ENCODE measurements at regions not wholly inside any gene's neighbourhood (a gene's known extent, or its start where the extent isn't known, plus 50 kb on each side); places are given as distances from the start of the nearest gene placed in this dataset.

DNA sequence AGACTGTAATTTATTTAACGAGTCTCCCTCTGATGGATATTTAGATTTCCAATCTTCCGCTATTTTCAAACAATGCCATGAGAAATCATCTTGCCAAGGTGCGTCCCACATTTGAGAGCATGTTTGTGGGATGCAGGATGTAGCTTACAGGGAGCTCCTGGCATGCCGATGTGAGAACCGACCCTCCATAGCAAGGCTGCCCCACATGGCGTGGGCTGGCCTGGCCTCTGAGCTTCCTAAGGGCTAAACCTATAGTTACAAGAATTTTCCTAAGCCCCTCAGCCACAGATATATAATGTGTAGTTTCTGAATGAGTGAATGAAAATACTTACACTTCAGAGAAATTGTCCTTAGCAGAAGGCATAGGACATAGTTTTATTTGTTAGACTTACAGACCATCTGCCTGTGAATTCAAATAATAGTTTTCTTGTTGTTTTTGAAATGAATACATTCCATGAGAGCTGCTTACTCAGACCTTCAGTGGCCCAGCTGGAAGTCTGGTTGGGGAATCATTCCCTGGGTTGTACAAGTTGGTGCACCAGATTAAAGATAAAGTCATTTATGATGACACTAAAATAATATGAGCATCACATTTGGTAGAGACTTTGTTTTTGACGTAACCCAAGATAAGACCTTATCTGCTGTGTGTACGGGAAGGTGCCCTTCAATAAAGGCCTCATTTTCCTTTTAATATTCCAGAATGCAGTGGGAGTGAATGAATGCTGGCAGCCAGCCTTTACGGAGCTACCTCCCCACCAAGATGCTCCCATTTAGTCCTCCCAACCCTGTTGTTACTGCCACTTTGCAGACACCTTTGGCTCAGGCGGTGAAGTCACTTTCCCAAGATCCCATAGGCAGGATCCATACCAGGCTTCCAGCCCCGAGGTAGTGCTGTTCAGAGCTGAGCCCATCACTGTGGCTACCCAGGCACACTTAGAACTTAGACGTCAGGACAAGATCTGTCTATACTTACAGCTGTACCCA lies 107.1 kb downstream of the GLI2 start:
- Histone ChIP-seq H3K9ac (ENCODE audit: low read length) (no peak overlapping the region), H4K20me1 (ENCODE audit: insufficient read depth) (no peaks in the 10 kb centered on the region), H3K4me3 (ENCODE audit: low read length) (no peak overlapping the region), H3K9me3 (ENCODE audit: low read length) (no peaks in the 10 kb centered on the region), H2AFZ (ENCODE audit: low read depth, low read length) (no peak overlapping the region), H3K79me2 (replicated peaks; ENCODE audit: insufficient read depth, low read length) (peaks cover 16% of the 10 kb centered on the region), H3K36me3 (ENCODE audit: insufficient read depth, low read length) (no peaks in the 10 kb centered on the region), H3K27ac (ENCODE audit: low read length) (no peak overlapping the region), H3K27me3 (ENCODE audit: insufficient read depth, low read depth, low read length) (no peaks in the 10 kb centered on the region), H3K9me2 (ENCODE audit: insufficient read depth, low read length) (no peaks in the 10 kb centered on the region), H3K4me2 (ENCODE audit: low read length) (no peak overlapping the region), H3F3A (ENCODE audit: insufficient read depth, low read length, poor library complexity, severe bottlenecking) (no peaks in the 10 kb centered on the region)
- TF ChIP-seq TAF1 (IDR thresholded peaks at IDR 0.05; ENCODE audit: low read depth) (no peak), EZH2 (IDR thresholded peaks at IDR 0.05; ENCODE audit: borderline replicate concordance, insufficient read depth, low read length, poor library complexity, severe bottlenecking) (no peak), EP300 (conservative IDR thresholded peaks at IDR 0.05; ENCODE audit: poor library complexity, severe bottlenecking) (no peak), SMC3 (conservative IDR thresholded peaks at IDR 0.05; ENCODE audit: poor library complexity) (no peak), RAD21 (conservative IDR thresholded peaks at IDR 0.05) (no peak), MXI1 (conservative IDR thresholded peaks at IDR 0.05; ENCODE audit: poor library complexity, severe bottlenecking) (no peak)
- TF ChIP-seq, protein P1, sequence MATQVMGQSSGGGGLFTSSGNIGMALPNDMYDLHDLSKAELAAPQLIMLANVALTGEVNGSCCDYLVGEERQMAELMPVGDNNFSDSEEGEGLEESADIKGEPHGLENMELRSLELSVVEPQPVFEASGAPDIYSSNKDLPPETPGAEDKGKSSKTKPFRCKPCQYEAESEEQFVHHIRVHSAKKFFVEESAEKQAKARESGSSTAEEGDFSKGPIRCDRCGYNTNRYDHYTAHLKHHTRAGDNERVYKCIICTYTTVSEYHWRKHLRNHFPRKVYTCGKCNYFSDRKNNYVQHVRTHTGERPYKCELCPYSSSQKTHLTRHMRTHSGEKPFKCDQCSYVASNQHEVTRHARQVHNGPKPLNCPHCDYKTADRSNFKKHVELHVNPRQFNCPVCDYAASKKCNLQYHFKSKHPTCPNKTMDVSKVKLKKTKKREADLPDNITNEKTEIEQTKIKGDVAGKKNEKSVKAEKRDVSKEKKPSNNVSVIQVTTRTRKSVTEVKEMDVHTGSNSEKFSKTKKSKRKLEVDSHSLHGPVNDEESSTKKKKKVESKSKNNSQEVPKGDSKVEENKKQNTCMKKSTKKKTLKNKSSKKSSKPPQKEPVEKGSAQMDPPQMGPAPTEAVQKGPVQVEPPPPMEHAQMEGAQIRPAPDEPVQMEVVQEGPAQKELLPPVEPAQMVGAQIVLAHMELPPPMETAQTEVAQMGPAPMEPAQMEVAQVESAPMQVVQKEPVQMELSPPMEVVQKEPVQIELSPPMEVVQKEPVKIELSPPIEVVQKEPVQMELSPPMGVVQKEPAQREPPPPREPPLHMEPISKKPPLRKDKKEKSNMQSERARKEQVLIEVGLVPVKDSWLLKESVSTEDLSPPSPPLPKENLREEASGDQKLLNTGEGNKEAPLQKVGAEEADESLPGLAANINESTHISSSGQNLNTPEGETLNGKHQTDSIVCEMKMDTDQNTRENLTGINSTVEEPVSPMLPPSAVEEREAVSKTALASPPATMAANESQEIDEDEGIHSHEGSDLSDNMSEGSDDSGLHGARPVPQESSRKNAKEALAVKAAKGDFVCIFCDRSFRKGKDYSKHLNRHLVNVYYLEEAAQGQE (IDR thresholded peaks at IDR 0.05; ENCODE audit: borderline replicate concordance): no peak

DNA sequence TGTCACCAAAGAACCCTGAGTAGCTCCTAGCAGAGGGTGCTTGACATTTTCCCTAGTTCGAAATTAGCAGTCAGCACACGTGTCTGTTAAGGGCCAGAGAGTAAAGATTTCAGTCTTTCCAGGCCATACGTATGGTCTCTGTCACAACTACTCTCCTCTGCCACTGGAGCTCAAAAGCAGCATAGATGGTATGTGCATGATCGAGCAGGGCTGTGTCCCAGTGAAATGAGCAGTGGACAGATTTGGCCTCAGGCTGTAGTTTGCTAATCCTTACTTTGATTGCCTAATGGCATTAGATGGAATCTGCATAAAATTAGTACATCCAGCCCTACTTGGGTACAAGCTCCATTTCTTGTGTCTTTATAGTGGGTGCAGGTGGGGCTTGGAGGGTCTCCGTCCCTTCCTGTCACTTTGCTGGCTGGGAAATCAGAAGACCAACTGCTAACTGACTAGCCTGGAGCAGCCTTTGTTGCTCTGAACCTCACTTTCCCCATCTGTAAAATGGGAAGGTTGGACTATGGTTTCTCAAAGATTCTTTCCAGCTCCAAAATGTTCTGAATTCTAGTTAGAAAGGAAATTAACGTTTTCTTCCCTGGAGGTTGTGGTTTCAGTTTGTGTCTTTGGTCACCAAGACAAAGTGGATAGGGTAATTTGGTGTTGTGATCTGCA lies 108.5 kb downstream of the GLI2 start:
- H3K9me3 ChIP-seq (ENCODE audit: low read length): no peaks in the 10 kb centered on the region
- no peak overlapping the region for H3K4me3 ChIP-seq (ENCODE audit: low read length)
- no peak overlapping the region for H3K27ac ChIP-seq (ENCODE audit: low read length)
- H3K4me2 ChIP-seq (ENCODE audit: low read length): no peak overlapping the region
- no peak overlapping the region for H2AFZ ChIP-seq (ENCODE audit: low read depth, low read length)
- H3F3A ChIP-seq (ENCODE audit: insufficient read depth, low read length, poor library complexity, severe bottlenecking): no peaks in the 10 kb centered on the region
- no peak for TF ChIP-seq EZH2 (IDR thresholded peaks at IDR 0.05; ENCODE audit: borderline replicate concordance, insufficient read depth, low read length, poor library complexity, severe bottlenecking)
- peaks cover 6% of the 10 kb centered on the region for H3K79me2 ChIP-seq (replicated peaks; ENCODE audit: insufficient read depth, low read length)
- no peaks in the 10 kb centered on the region for H3K9me2 ChIP-seq (ENCODE audit: insufficient read depth, low read length)
- H4K20me1 ChIP-seq (ENCODE audit: insufficient read depth): no peaks in the 10 kb centered on the region
- H3K9ac ChIP-seq (ENCODE audit: low read length): no peak overlapping the region
- H3K36me3 ChIP-seq (ENCODE audit: insufficient read depth, low read length): no peaks in the 10 kb centered on the region
- no peaks in the 10 kb centered on the region for H3K27me3 ChIP-seq (ENCODE audit: insufficient read depth, low read depth, low read length)

DNA sequence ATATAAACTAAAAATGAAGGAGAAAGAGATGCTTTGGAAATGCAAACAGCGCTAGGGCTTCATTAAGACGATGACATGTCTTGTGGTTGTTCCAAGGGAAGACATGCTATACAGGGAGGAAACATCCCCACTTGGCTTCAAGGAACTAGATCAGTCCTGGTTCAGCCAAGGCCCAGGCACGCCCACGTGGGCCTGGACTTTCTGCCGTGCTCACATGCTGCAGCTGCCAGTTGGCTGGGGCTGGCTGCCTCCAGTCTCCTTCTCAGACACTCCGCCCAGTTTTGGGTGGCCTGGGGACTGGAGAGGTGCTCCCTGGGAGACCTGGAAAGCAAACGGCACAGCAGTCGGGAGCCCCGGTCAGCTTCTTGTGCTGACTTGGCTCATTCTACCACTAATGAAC lies 109.6 kb downstream of the GLI2 start:
- Histone ChIP-seq H3K9ac (ENCODE audit: low read length) (no peak overlapping the region), H3F3A (ENCODE audit: insufficient read depth, low read length, poor library complexity, severe bottlenecking) (no peaks in the 10 kb centered on the region), H2AFZ (ENCODE audit: low read depth, low read length) (no peak overlapping the region), H3K4me3 (ENCODE audit: low read length) (no peak overlapping the region), H3K36me3 (ENCODE audit: insufficient read depth, low read length) (no peaks in the 10 kb centered on the region), H3K27ac (ENCODE audit: low read length) (no peak overlapping the region), H3K79me2 (replicated peaks; ENCODE audit: insufficient read depth, low read length) (peaks cover 6% of the 10 kb centered on the region), H3K4me2 (ENCODE audit: low read length) (no peak overlapping the region), H3K9me2 (ENCODE audit: insufficient read depth, low read length) (no peaks in the 10 kb centered on the region), H3K9me3 (ENCODE audit: low read length) (no peaks in the 10 kb centered on the region), H3K27me3 (ENCODE audit: insufficient read depth, low read depth, low read length) (no peaks in the 10 kb centered on the region), H4K20me1 (ENCODE audit: insufficient read depth) (no peaks in the 10 kb centered on the region)
- TF ChIP-seq EP300 (conservative IDR thresholded peaks at IDR 0.05; ENCODE audit: poor library complexity, severe bottlenecking) (no peak), RAD21 (conservative IDR thresholded peaks at IDR 0.05) (no peak), TAF1 (IDR thresholded peaks at IDR 0.05; ENCODE audit: low read depth) (no peak), POLR2AphosphoS5 (IDR thresholded peaks at IDR 0.05) (no peak), EZH2 (IDR thresholded peaks at IDR 0.05; ENCODE audit: borderline replicate concordance, insufficient read depth, low read length, poor library complexity, severe bottlenecking) (no peak), SMC3 (conservative IDR thresholded peaks at IDR 0.05; ENCODE audit: poor library complexity) (no peak), MXI1 (conservative IDR thresholded peaks at IDR 0.05; ENCODE audit: poor library complexity, severe bottlenecking) (no peak)
- TF ChIP-seq, protein P2, sequence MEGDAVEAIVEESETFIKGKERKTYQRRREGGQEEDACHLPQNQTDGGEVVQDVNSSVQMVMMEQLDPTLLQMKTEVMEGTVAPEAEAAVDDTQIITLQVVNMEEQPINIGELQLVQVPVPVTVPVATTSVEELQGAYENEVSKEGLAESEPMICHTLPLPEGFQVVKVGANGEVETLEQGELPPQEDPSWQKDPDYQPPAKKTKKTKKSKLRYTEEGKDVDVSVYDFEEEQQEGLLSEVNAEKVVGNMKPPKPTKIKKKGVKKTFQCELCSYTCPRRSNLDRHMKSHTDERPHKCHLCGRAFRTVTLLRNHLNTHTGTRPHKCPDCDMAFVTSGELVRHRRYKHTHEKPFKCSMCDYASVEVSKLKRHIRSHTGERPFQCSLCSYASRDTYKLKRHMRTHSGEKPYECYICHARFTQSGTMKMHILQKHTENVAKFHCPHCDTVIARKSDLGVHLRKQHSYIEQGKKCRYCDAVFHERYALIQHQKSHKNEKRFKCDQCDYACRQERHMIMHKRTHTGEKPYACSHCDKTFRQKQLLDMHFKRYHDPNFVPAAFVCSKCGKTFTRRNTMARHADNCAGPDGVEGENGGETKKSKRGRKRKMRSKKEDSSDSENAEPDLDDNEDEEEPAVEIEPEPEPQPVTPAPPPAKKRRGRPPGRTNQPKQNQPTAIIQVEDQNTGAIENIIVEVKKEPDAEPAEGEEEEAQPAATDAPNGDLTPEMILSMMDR (IDR thresholded peaks at IDR 0.05; ENCODE audit: poor library complexity, severe bottlenecking): no peak
- TF ChIP-seq, protein P1 (IDR thresholded peaks at IDR 0.05; ENCODE audit: borderline replicate concordance): no peak

Measured in neural cell (in vitro differentiated cells).